OCI-LY1 (cell line): ENCODE measurements at regions not wholly inside any gene's neighbourhood (a gene's known extent, or its start where the extent isn't known, plus 50 kb on each side); places are given as distances from the start of the nearest gene placed in this dataset.

Experiments
- EZH2 ChIP-seq: fragments of 200-600 bp; sonication (generic), shearing (Covaris generic); IDR thresholded peaks from 2 replicates; pipeline ENCODE4 v1.8.0; 2017; ENCODE audit warnings: borderline replicate concordance, mixed run types, mild to moderate bottlenecking, antibody characterized with exemption, low read length, moderate library complexity, mixed read lengths
- TF ChIP-seq, protein P1 (sequence below): fragments of 200-600 bp; sonication (generic), shearing (Covaris generic); IDR thresholded peaks from 2 replicates; pipeline ENCODE4 v1.5.1; 2017; ENCODE audit warnings: mild to moderate bottlenecking, antibody characterized with exemption, low read length, moderate library complexity, mixed read lengths

DNA sequence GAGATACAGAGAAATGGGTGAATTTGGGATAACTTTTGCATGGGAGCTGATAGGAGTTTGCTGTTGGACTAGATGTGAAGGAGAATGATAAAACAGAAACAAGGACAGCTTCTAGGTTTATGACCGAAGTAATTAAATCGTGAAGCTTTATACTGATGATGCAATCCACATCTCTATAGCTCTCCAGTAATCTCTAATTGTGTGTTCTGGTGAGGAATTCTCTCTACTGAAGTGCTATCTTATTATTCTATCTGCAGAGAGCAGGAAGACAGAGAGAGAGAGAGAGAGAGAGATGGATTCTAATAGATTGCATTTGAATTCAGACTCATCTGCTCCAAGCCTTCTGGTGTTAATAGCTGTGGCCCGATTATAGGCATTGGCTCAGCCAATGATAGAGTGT is 113.5 kb upstream of the FRMD4B start:
- TF ChIP-seq, protein P1, sequence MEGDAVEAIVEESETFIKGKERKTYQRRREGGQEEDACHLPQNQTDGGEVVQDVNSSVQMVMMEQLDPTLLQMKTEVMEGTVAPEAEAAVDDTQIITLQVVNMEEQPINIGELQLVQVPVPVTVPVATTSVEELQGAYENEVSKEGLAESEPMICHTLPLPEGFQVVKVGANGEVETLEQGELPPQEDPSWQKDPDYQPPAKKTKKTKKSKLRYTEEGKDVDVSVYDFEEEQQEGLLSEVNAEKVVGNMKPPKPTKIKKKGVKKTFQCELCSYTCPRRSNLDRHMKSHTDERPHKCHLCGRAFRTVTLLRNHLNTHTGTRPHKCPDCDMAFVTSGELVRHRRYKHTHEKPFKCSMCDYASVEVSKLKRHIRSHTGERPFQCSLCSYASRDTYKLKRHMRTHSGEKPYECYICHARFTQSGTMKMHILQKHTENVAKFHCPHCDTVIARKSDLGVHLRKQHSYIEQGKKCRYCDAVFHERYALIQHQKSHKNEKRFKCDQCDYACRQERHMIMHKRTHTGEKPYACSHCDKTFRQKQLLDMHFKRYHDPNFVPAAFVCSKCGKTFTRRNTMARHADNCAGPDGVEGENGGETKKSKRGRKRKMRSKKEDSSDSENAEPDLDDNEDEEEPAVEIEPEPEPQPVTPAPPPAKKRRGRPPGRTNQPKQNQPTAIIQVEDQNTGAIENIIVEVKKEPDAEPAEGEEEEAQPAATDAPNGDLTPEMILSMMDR, result no peak
- no peak for TF ChIP-seq EZH2
